ENCODE measurements at regions not wholly inside any gene's neighbourhood (a gene's known extent, or its start where the extent isn't known, plus 50 kb on each side); places are given as distances from the start of the nearest gene placed in this dataset.

GRCh38 chr3:22745321-22745720 lies 457.8 kb upstream of the UBE2E2 start:
- no peak for TF ChIP-seq CTCF (IDR thresholded peaks at IDR 0.05)
- H3K4me1 Mint-ChIP-seq, result peaks cover 5% of the 10 kb centered on the region
- H3K27me3 Mint-ChIP-seq (ENCODE audit: low read depth, poor library complexity), result peaks cover 7% of the 10 kb centered on the region
- peaks cover 31% of the 10 kb centered on the region for H3K9me3 Mint-ChIP-seq
- H3K27ac Mint-ChIP-seq, result no peak overlapping the region
- H3K4me3 Mint-ChIP-seq, result no peak overlapping the region
- H3K36me3 Mint-ChIP-seq (ENCODE audit: low read depth), result peaks cover 7% of the 10 kb centered on the region
- no peak for DNase-seq

- Mint-ChIP-seq H3K27me3 (ENCODE audit: low read depth, poor library complexity) (peaks cover 7% of the 10 kb centered on the region), H3K27ac (no peak overlapping the region), H3K36me3 (ENCODE audit: low read depth) (peaks cover 7% of the 10 kb centered on the region), H3K4me3 (no peak overlapping the region), H3K9me3 (peaks cover 39% of the 10 kb centered on the region), H3K4me1 (peaks cover 5% of the 10 kb centered on the region)
- no peak for DNase-seq
- TF ChIP-seq CTCF (IDR thresholded peaks at IDR 0.05), result no peak
These were observed 456.9 kb upstream of the UBE2E2 start for GRCh38 chr3:22746221-22746620.

GRCh38 chr3:22748453-22749045 lies 454.6 kb upstream of the UBE2E2 start:
- DNase-seq, result no peak
- no peak overlapping the region for H3K4me3 Mint-ChIP-seq
- no peaks in the 10 kb centered on the region for H3K36me3 Mint-ChIP-seq (ENCODE audit: low read depth)
- peaks cover 5% of the 10 kb centered on the region for H3K4me1 Mint-ChIP-seq
- H3K9me3 Mint-ChIP-seq, result peaks cover 23% of the 10 kb centered on the region
- no peak for TF ChIP-seq CTCF (IDR thresholded peaks at IDR 0.05)
- peaks cover 7% of the 10 kb centered on the region for H3K27me3 Mint-ChIP-seq (ENCODE audit: low read depth, poor library complexity)
- H3K27ac Mint-ChIP-seq, result peak overlapping the region; percentile 33

GRCh38 chr3:22759636-22760310 lies 443.4 kb upstream of the UBE2E2 start:
- no peak for TF ChIP-seq CTCF (IDR thresholded peaks at IDR 0.05)
- Mint-ChIP-seq H3K27ac (no peak overlapping the region), H3K4me3 (no peak overlapping the region), H3K27me3 (ENCODE audit: low read depth, poor library complexity) (peaks cover 3% of the 10 kb centered on the region), H3K36me3 (ENCODE audit: low read depth) (no peaks in the 10 kb centered on the region), H3K9me3 (peaks cover 23% of the 10 kb centered on the region), H3K4me1 (no peaks in the 10 kb centered on the region)
- DNase-seq, result no peak

GRCh38 chr3:22765679-22766078 lies 437.4 kb upstream of the UBE2E2 start:
- H3K27ac Mint-ChIP-seq, result no peak overlapping the region
- DNase-seq, result no peak
- no peak for TF ChIP-seq CTCF (IDR thresholded peaks at IDR 0.05)

GRCh38 chr3:22777834-22778233 lies 425.3 kb upstream of the UBE2E2 start:
- DNase-seq, result no peak
- Mint-ChIP-seq H3K36me3 (ENCODE audit: low read depth) (no peaks in the 10 kb centered on the region), H3K27me3 (ENCODE audit: low read depth, poor library complexity) (no peaks in the 10 kb centered on the region), H3K27ac (no peak overlapping the region), H3K4me1 (no peaks in the 10 kb centered on the region), H3K4me3 (no peak overlapping the region), H3K9me3 (peaks cover 7% of the 10 kb centered on the region)
- TF ChIP-seq CTCF (IDR thresholded peaks at IDR 0.05), result no peak

More at GRCh38 chr3:22765679-22766078, 437.4 kb upstream of the UBE2E2 start:
- H3K4me3 Mint-ChIP-seq, result no peak overlapping the region
- peaks cover 12% of the 10 kb centered on the region for H3K4me1 Mint-ChIP-seq
- no peaks in the 10 kb centered on the region for H3K27me3 Mint-ChIP-seq (ENCODE audit: low read depth, poor library complexity)
- no peaks in the 10 kb centered on the region for H3K36me3 Mint-ChIP-seq (ENCODE audit: low read depth)
- peaks cover 15% of the 10 kb centered on the region for H3K9me3 Mint-ChIP-seq

All from nephron progenitor cell (in vitro differentiated cells).